GM20000 (cell line): ENCODE measurements at regions not wholly inside any gene's neighbourhood (a gene's known extent, or its start where the extent isn't known, plus 50 kb on each side); places are given as distances from the start of the nearest gene placed in this dataset.

Source experiments
- DNase-seq: peaks from one replicate; pipeline ENCODE4 v3.0.0; 2012; ENCODE audit warnings: low spot score
- CTCF ChIP-seq: IDR thresholded peaks from 2 replicates; pipeline ENCODE4 v1.5.1; 2012; ENCODE audit warnings: mild to moderate bottlenecking, control low read depth; ENCODE audit errors: extremely low read depth, missing control alignments

GRCh38 chr12:127012109-127012508 is 1254.9 kb upstream of the TMEM132C start:
- TF ChIP-seq CTCF = no peak
- no peak for DNase-seq

GRCh38 chr12:127013197-127013596 is 1253.8 kb upstream of the TMEM132C start:
- DNase-seq = no peak
- TF ChIP-seq CTCF = no peak

GRCh38 chr12:127014079-127014478 is 1252.9 kb upstream of the TMEM132C start:
- no peak for TF ChIP-seq CTCF
- DNase-seq = no peak

GRCh38 chr12:127024791-127025190 is 1242.2 kb upstream of the TMEM132C start:
- no peak for TF ChIP-seq CTCF
- no peak for DNase-seq

- DNase-seq = no peak
- no peak for TF ChIP-seq CTCF
Measured at GRCh38 chr12:127025545-127025944, 1241.4 kb upstream of the TMEM132C start.

- TF ChIP-seq CTCF = no peak
- DNase-seq = no peak
Measured at GRCh38 chr12:127035011-127035879, 1231.7 kb upstream of the TMEM132C start.

GRCh38 chr12:127038152-127038551 is 1228.8 kb upstream of the TMEM132C start:
- no peak for TF ChIP-seq CTCF
- no peak for DNase-seq
